CD4-positive, alpha-beta T cell (primary cell): ENCODE measurements at regions not wholly inside any gene's neighbourhood (a gene's known extent, or its start where the extent isn't known, plus 50 kb on each side); places are given as distances from the start of the nearest gene placed in this dataset.

Source experiments
- ATAC-seq: fragments of 200-7000 bp; cut with Tn5 transposase; one replicate; pipeline ENCODE4 v1.10.0; 2022; ENCODE audit warnings: mild to moderate bottlenecking; ENCODE audit not compliant: poor library complexity
- CTCF ChIA-PET: fragments of 350-600 bp; sonication (Branson Sonifier 250); formaldehyde crosslinking; loops from one replicate; lab custom pipeline; 2021; ENCODE audit warnings: antibody characterized with exemption, inconsistent platforms; lab: Charles Lee
- POLR2A ChIA-PET: fragments of 350-600 bp; sonication (Branson Sonifier 250); formaldehyde crosslinking; loops from one replicate; lab custom pipeline; 2021; ENCODE audit warnings: antibody characterized with exemption, inconsistent platforms; lab: Charles Lee
- DNase-seq, 14 experiments: peaks; one replicate each; pipeline ENCODE4 v3.0.0-alpha.2; 2013 to 2020; ENCODE audit warnings: mixed read lengths in 2 of 14
- H3K27ac ChIP-seq, 2 donors: one replicate each; pipeline versions ENCODE4 v1.5.1 to v1.7.0; 2013; ENCODE audit warnings: low read length in 2 of 2, low read depth in 1 of 2, mild to moderate bottlenecking in 1 of 2
- H3K27me3 ChIP-seq, 2 experiments: 1 replicate in 1 of 2; 2 replicates in 1 of 2; pipeline versions ENCODE4 v1.6.1 to v1.7.0; 2013; ENCODE audit warnings: low read length in 2 of 2, control low read depth in 1 of 2, mild to moderate bottlenecking in 1 of 2, moderate library complexity in 1 of 2; ENCODE audit not compliant: insufficient read depth in 2 of 2, control insufficient read depth in 1 of 2
- H3K36me3 ChIP-seq: one replicate; pipeline ENCODE4 v1.6.1; 2013; ENCODE audit warnings: low read length, control low read depth; ENCODE audit not compliant: insufficient read depth
- H3K4me1 ChIP-seq: one replicate; pipeline ENCODE4 v1.6.1; 2013; ENCODE audit warnings: low read length, control low read depth; ENCODE audit not compliant: insufficient read depth
- H3K4me3 ChIP-seq: one replicate; pipeline ENCODE4 v1.5.1; 2013; ENCODE audit warnings: mild to moderate bottlenecking, low read length, moderate library complexity
- H3K9me3 ChIP-seq, 2 experiments: 1 replicate in 1 of 2; 2 replicates in 1 of 2; pipeline versions ENCODE4 v1.6.1 to v1.7.0; 2013; ENCODE audit warnings: low read length in 2 of 2, mild to moderate bottlenecking in 2 of 2, control low read depth in 1 of 2, moderate library complexity in 1 of 2; ENCODE audit not compliant: control insufficient read depth in 1 of 2, insufficient read depth in 1 of 2
- H3K27ac Mint-ChIP-seq: one replicate; pipeline ENCODE4 v1.8.0; 2020; ENCODE audit warnings: mixed read lengths
- H3K27me3 Mint-ChIP-seq: one replicate; pipeline ENCODE4 v1.8.0; 2021; ENCODE audit warnings: mixed read lengths
- H3K36me3 Mint-ChIP-seq: one replicate; pipeline ENCODE4 v1.8.0; 2021; ENCODE audit warnings: low read depth, mixed read lengths
- H3K4me1 Mint-ChIP-seq: one replicate; pipeline ENCODE4 v1.8.0; 2021; ENCODE audit warnings: low read depth, mixed read lengths
- H3K4me3 Mint-ChIP-seq: one replicate; pipeline ENCODE4 v1.8.0; 2020; ENCODE audit warnings: mild to moderate bottlenecking, mixed read lengths
- H3K9me3 Mint-ChIP-seq: one replicate; pipeline ENCODE4 v1.8.0; 2020; ENCODE audit warnings: mixed read lengths
- CTCF ChIP-seq: fragments of 200-600 bp; IDR thresholded peaks from one replicate; pipeline ENCODE4 v1.8.0; 2022; ENCODE audit warnings: antibody characterized with exemption, mild to moderate bottlenecking
- intact Hi-C, 2 experiments: fragments of 100-400 bp; cut with DNase I in 1 of 2; cut with micrococcal nuclease in 1 of 2; formaldehyde crosslinking; loops; one replicate each; pipeline versions ENCODE4 v1.15.1 to v1.9.0; 2023 to 2025; cut with DNase I, micrococcal nuclease

- Histone ChIP-seq H3K36me3 (no peaks in the 10 kb centered on the region), H3K27me3 (no peaks in the 10 kb centered on the region), H3K4me3 (no peak overlapping the region), H3K27ac (no peak overlapping the region), H3K9me3 (no peaks in the 10 kb centered on the region), H3K4me1 (no peaks in the 10 kb centered on the region)
- ChIA-PET CTCF (no interaction called here), POLR2A (no interaction called here)
- H3K4me3 Mint-ChIP-seq, result no peak overlapping the region
- H3K27ac Mint-ChIP-seq, result no peak overlapping the region
- H3K9me3 Mint-ChIP-seq, result no peaks in the 10 kb centered on the region
- intact Hi-C loops, result no loop called here
- H3K36me3 Mint-ChIP-seq, result no peaks in the 10 kb centered on the region
- ATAC-seq, result no peak
- no peaks in the 10 kb centered on the region for H3K27me3 Mint-ChIP-seq
- H3K4me1 Mint-ChIP-seq, result no peaks in the 10 kb centered on the region
- no peak for TF ChIP-seq CTCF
- DNase-seq, result no peak
Measured at GRCh38 chr2:21774691-21775368, 651.1 kb downstream of the TDRD15 start.

GRCh38 chr2:21779786-21780185 lies 656.0 kb downstream of the TDRD15 start:
- intact Hi-C loops, result no loop called here
- CTCF ChIA-PET, result no interaction called here

GRCh38 chr2:21781962-21782361 lies 658.2 kb downstream of the TDRD15 start:
- POLR2A ChIA-PET, result no interaction called here
- no peak overlapping the region for H3K4me3 Mint-ChIP-seq
- DNase-seq (no peak), ATAC-seq (no peak)
- H3K27ac Mint-ChIP-seq, result no peak overlapping the region
- no peaks in the 10 kb centered on the region for H3K36me3 ChIP-seq
- CTCF ChIA-PET, result no interaction called here
- no peaks in the 10 kb centered on the region for H3K27me3 Mint-ChIP-seq
- H3K4me3 ChIP-seq, result no peak overlapping the region
- no peaks in the 10 kb centered on the region for H3K27me3 ChIP-seq
- no peaks in the 10 kb centered on the region for H3K4me1 ChIP-seq
- H3K9me3 Mint-ChIP-seq, result peaks cover 3% of the 10 kb centered on the region
- intact Hi-C loops, result no loop called here
- H3K36me3 Mint-ChIP-seq, result no peaks in the 10 kb centered on the region
- no peak overlapping the region for H3K27ac ChIP-seq
- H3K9me3 ChIP-seq, result no peaks in the 10 kb centered on the region
- TF ChIP-seq CTCF, result no peak
- H3K4me1 Mint-ChIP-seq, result no peaks in the 10 kb centered on the region

More at GRCh38 chr2:21779786-21780185, 656.0 kb downstream of the TDRD15 start:
- H3K27me3 Mint-ChIP-seq, result no peaks in the 10 kb centered on the region
- H3K27ac Mint-ChIP-seq, result no peak overlapping the region
- peaks cover 2% of the 10 kb centered on the region for H3K9me3 Mint-ChIP-seq
- no peaks in the 10 kb centered on the region for H3K27me3 ChIP-seq
- H3K4me3 Mint-ChIP-seq, result no peak overlapping the region
- H3K4me1 Mint-ChIP-seq, result no peaks in the 10 kb centered on the region
- TF ChIP-seq CTCF, result no peak
- no peak for DNase-seq
- no peak overlapping the region for H3K27ac ChIP-seq
- no peaks in the 10 kb centered on the region for H3K9me3 ChIP-seq
- H3K4me1 ChIP-seq, result no peaks in the 10 kb centered on the region
- no peaks in the 10 kb centered on the region for H3K36me3 Mint-ChIP-seq
- POLR2A ChIA-PET, result no interaction called here
- ATAC-seq, result no peak
- no peaks in the 10 kb centered on the region for H3K36me3 ChIP-seq
- H3K4me3 ChIP-seq, result no peak overlapping the region
